HS-5 (cell line): ENCODE measurements at regions not wholly inside any gene's neighbourhood (a gene's known extent, or its start where the extent isn't known, plus 50 kb on each side); places are given as distances from the start of the nearest gene placed in this dataset.
A peak's percentile ranks its signal among the peaks of the same experiment; 100 is the strongest.

ENCODE experiments used
- DNase-seq: peaks from one replicate; pipeline ENCODE4 v3.0.0-alpha.2; 2012; ENCODE audit warnings: low read depth

- DNase-seq: no peak
These were observed 293.7 kb upstream of the CPEB2 start for GRCh38 chr4:14708574-14708973.

GRCh38 chr4:14711259-14711658, 291.0 kb upstream of the CPEB2 start:
- DNase-seq: no peak

- DNase-seq: no peak
These were observed 285.6 kb upstream of the CPEB2 start for GRCh38 chr4:14716691-14717090.

GRCh38 chr4:14719053-14719452, 283.2 kb upstream of the CPEB2 start:
- no peak for DNase-seq

GRCh38 chr4:14726441-14726840, 275.8 kb upstream of the CPEB2 start:
- DNase-seq: no peak

- DNase-seq: peak; percentile 41
These were observed 275.4 kb upstream of the CPEB2 start for GRCh38 chr4:14726877-14727361.

GRCh38 chr4:14729282-14730000, 272.8 kb upstream of the CPEB2 start:
- no peak for DNase-seq

GRCh38 chr4:14742054-14742453, 260.2 kb upstream of the CPEB2 start:
- DNase-seq: no peak

- DNase-seq: no peak
These were observed 259.1 kb upstream of the CPEB2 start for GRCh38 chr4:14743172-14743571.

GRCh38 chr4:14743601-14744000, 258.7 kb upstream of the CPEB2 start:
- no peak for DNase-seq

- DNase-seq: no peak
These were observed 257.9 kb upstream of the CPEB2 start for GRCh38 chr4:14744346-14744745.

GRCh38 chr4:14749910-14750309, 252.4 kb upstream of the CPEB2 start:
- no peak for DNase-seq

- DNase-seq: no peak
These were observed 249.8 kb upstream of the CPEB2 start for GRCh38 chr4:14752341-14753046.

- DNase-seq: no peak
These were observed 235.1 kb upstream of the CPEB2 start for GRCh38 chr4:14767142-14767541.

- no peak for DNase-seq
These were observed 233.8 kb upstream of the CPEB2 start for GRCh38 chr4:14768449-14768848.

GRCh38 chr4:14769993-14770392, 232.3 kb upstream of the CPEB2 start:
- DNase-seq: no peak

GRCh38 chr4:14771094-14771493, 231.2 kb upstream of the CPEB2 start:
- no peak for DNase-seq

- no peak for DNase-seq
These were observed 230.6 kb upstream of the CPEB2 start for GRCh38 chr4:14771504-14772175.

- DNase-seq: no peak
These were observed 229.9 kb upstream of the CPEB2 start for GRCh38 chr4:14772388-14772787.

GRCh38 chr4:14783011-14783877, 219.0 kb upstream of the CPEB2 start:
- DNase-seq: peak; percentile 47

GRCh38 chr4:14787221-14787620, 215.1 kb upstream of the CPEB2 start:
- DNase-seq: no peak

- DNase-seq: no peak
These were observed 214.4 kb upstream of the CPEB2 start for GRCh38 chr4:14787894-14788293.
